PC-9 (cell line): ENCODE measurements at regions not wholly inside any gene's neighbourhood (a gene's known extent, or its start where the extent isn't known, plus 50 kb on each side); places are given as distances from the start of the nearest gene placed in this dataset.
"Not testable (repeated sequence)": the region's sequence is repeated elsewhere in the genome, so short reads cannot be mapped to it uniquely, and the experiment has no call there.

ENCODE experiments used
- BruUV-seq: library from RNA; stranded (reverse); fragments of 400-500 nt; replicated peaks from 2 replicates; lab custom pipeline; 2021; lab: Mats Ljungman, UMichigan
- CTCF ChIA-PET: fragments of 300-600 bp; sonication (Branson Sonifier 250); formaldehyde crosslinking; loops from one replicate; lab custom pipeline; 2022; ENCODE audit warnings: antibody characterized with exemption; lab: Charles Lee
- POLR2A ChIA-PET: fragments of 300-600 bp; sonication (Branson Sonifier 250); formaldehyde crosslinking; loops from one replicate; lab custom pipeline; 2022; ENCODE audit warnings: antibody characterized with exemption; ENCODE audit not compliant: unreplicated experiment; lab: Charles Lee
- DNase-seq, 2 experiments: peaks; one replicate each; pipeline versions ENCODE4 v3.0.0 to v3.0.0-alpha.2; 2015 to 2022; ENCODE audit warnings: mixed read lengths in 1 of 2
- H2AFZ ChIP-seq: fragments of 200-600 bp; sonication (generic); 2 replicates; pipeline ENCODE4 v1.8.1; 2017; ENCODE audit warnings: antibody characterized with exemption
- H3F3A ChIP-seq: fragments of 200-600 bp; sonication (generic); 2 replicates; pipeline ENCODE4 v1.8.1; 2017; ENCODE audit warnings: antibody characterized with exemption, mild to moderate bottlenecking, low read depth; ENCODE audit not compliant: insufficient read depth
- H3K27ac ChIP-seq: fragments of 200-600 bp; sonication (generic); 2 replicates; pipeline ENCODE4 v1.6.1; 2016; ENCODE audit warnings: mixed run types
- H3K27me3 ChIP-seq: fragments of 200-600 bp; sonication (generic); 2 replicates; pipeline ENCODE4 v1.6.1; 2016; ENCODE audit warnings: low read depth, mixed run types; ENCODE audit not compliant: insufficient read depth
- H3K36me3 ChIP-seq: fragments of 200-600 bp; sonication (generic); 2 replicates; pipeline ENCODE4 v1.6.1; 2016; ENCODE audit warnings: low read depth, mixed run types
- H3K4me1 ChIP-seq: fragments of 200-600 bp; sonication (generic); replicated peaks from 2 replicates; pipeline ENCODE4 v1.6.1; 2016; ENCODE audit warnings: mixed run types; ENCODE audit not compliant: insufficient read depth
- H3K4me2 ChIP-seq: fragments of 200-600 bp; sonication (generic); 2 replicates; pipeline ENCODE4 v1.6.1; 2017; ENCODE audit warnings: mixed run types
- H3K4me3 ChIP-seq: fragments of 200-600 bp; sonication (generic); 2 replicates; pipeline ENCODE4 v1.6.1; 2016; ENCODE audit warnings: mixed run types
- H3K79me2 ChIP-seq: fragments of 200-600 bp; sonication (generic); 2 replicates; pipeline ENCODE4 v1.6.1; 2017; ENCODE audit warnings: low read depth, mixed run types
- H3K9me2 ChIP-seq: fragments of 200-600 bp; sonication (generic); 2 replicates; pipeline ENCODE4 v1.8.1; 2017; ENCODE audit warnings: mild to moderate bottlenecking; ENCODE audit not compliant: insufficient read depth
- H3K9me3 ChIP-seq: fragments of 200-600 bp; sonication (generic); 2 replicates; pipeline ENCODE4 v1.8.1; 2016; ENCODE audit warnings: low read depth; ENCODE audit not compliant: insufficient read depth
- H4K20me1 ChIP-seq: fragments of 200-600 bp; sonication (generic); 2 replicates; pipeline ENCODE4 v1.8.1; 2017; ENCODE audit not compliant: insufficient read depth
- EZH2 ChIP-seq: fragments of 200-600 bp; sonication (generic); IDR thresholded peaks from 2 replicates; pipeline ENCODE4 v1.8.0; 2017; ENCODE audit warnings: antibody characterized with exemption, low read depth
- intact Hi-C: fragments of 100-400 bp; cut with micrococcal nuclease; formaldehyde crosslinking; loops from one replicate; pipeline ENCODE4 v1.10.0; 2022; ENCODE audit not compliant: unreplicated experiment
- TF ChIP-seq, protein P1 (sequence below): fragments of 200-600 bp; sonication (generic); conservative IDR thresholded peaks from 2 replicates; pipeline ENCODE4 v1.6.1; 2017; ENCODE audit warnings: mixed run types, antibody characterized with exemption, mild to moderate bottlenecking, moderate library complexity

DNA sequence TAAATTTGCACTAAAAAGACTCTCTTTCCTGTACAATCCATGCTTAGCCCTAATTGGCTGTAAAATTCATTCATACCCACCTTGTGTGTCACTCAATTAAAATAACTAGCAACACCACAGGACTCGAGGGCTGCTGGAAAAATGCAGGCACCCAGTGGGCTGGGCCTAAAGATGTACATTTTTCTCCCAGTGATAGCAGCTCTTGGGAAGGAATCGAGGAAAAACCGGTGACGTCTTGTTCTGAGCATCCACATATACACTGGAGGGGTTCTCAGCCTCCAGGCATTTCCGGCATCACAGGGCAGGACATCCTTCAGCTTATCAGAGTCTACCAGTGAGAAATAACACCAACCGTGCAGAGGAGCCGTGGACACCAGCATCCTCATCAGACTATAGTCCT, 85.8 kb upstream of the PITRM1 start:
- DNase-seq: no peak
- Histone ChIP-seq H3F3A (no peaks in the 10 kb centered on the region), H3K4me3 (no peak overlapping the region), H3K27ac (no peak overlapping the region), H3K79me2 (no peaks in the 10 kb centered on the region), H3K4me1 (no peaks in the 10 kb centered on the region), H3K4me2 (no peak overlapping the region), H2AFZ (no peak overlapping the region), H3K9me2 (no peaks in the 10 kb centered on the region), H3K9me3 (no peaks in the 10 kb centered on the region), H4K20me1 (no peaks in the 10 kb centered on the region), H3K27me3 (no peaks in the 10 kb centered on the region), H3K36me3 (no peaks in the 10 kb centered on the region)
- intact Hi-C loops: no loop called here
- ChIA-PET POLR2A (no interaction called here), CTCF (no interaction called here)
- BruUV-seq: no TSS peak
- TF ChIP-seq, protein P1, sequence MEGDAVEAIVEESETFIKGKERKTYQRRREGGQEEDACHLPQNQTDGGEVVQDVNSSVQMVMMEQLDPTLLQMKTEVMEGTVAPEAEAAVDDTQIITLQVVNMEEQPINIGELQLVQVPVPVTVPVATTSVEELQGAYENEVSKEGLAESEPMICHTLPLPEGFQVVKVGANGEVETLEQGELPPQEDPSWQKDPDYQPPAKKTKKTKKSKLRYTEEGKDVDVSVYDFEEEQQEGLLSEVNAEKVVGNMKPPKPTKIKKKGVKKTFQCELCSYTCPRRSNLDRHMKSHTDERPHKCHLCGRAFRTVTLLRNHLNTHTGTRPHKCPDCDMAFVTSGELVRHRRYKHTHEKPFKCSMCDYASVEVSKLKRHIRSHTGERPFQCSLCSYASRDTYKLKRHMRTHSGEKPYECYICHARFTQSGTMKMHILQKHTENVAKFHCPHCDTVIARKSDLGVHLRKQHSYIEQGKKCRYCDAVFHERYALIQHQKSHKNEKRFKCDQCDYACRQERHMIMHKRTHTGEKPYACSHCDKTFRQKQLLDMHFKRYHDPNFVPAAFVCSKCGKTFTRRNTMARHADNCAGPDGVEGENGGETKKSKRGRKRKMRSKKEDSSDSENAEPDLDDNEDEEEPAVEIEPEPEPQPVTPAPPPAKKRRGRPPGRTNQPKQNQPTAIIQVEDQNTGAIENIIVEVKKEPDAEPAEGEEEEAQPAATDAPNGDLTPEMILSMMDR: no peak
- no peak for TF ChIP-seq EZH2

DNA sequence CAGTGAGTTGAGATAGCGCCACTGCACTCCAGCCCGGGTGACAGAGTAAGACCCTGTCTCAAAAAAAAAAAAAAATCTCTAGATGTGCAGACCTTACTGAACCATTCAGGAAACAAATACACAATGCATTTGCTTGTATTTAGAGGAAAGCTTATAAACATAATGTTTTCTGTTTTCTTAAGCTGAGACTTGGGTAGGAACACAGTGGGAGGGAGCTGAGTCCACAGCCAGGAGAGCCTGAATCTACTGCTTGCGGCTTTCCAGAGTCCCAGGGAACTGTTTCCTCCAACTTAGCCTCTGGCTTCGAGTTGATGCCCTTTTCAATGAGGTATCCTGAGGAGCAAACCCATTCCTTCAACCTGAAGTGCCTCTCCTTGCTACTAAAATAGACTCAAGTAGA, 83.0 kb upstream of the PITRM1 start:
- Histone ChIP-seq H3K4me1 (no peaks in the 10 kb centered on the region), H3K9me2 (no peaks in the 10 kb centered on the region), H3K9me3 (no peaks in the 10 kb centered on the region), H3K79me2 (no peaks in the 10 kb centered on the region), H3K4me2 (no peak overlapping the region), H3K36me3 (no peaks in the 10 kb centered on the region), H3K4me3 (no peak overlapping the region), H3F3A (no peaks in the 10 kb centered on the region), H3K27ac (no peak overlapping the region), H2AFZ (no peak overlapping the region), H4K20me1 (no peaks in the 10 kb centered on the region), H3K27me3 (no peaks in the 10 kb centered on the region)
- DNase-seq: no peak
- BruUV-seq: no TSS peak
- POLR2A ChIA-PET: no interaction called here
- TF ChIP-seq EZH2: no peak
- TF ChIP-seq, protein P1: no peak
- intact Hi-C loops: no loop called here
- CTCF ChIA-PET: no interaction called here

DNA sequence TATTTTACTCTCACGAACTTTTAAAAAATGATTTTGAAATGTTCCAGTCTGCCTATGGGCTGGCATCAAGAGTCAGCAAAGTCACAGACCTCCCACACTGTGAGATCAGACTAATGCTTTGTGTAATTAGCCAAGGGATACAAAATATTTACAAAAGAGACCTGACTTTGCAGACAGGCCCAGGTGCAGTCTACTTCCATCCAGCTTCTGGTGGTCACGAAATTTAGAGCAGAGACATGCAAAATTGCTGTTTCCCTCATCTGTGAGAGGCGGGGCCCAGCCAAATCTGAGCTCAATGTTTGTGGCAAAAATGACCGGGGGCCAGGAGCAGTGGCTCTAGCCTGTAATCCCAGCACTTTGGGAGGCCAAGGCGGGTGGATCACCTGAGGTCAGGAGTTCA, 82.5 kb upstream of the PITRM1 start:
- Histone ChIP-seq H3K27me3 (no peaks in the 10 kb centered on the region), H3K4me2 (no peak overlapping the region), H4K20me1 (no peaks in the 10 kb centered on the region), H3K79me2 (no peaks in the 10 kb centered on the region), H3F3A (no peaks in the 10 kb centered on the region), H2AFZ (no peak overlapping the region), H3K27ac (no peak overlapping the region), H3K4me1 (peaks cover 1% of the 10 kb centered on the region; the same call in 1 of the 2 replicates), H3K36me3 (no peaks in the 10 kb centered on the region), H3K4me3 (no peak overlapping the region), H3K9me2 (no peaks in the 10 kb centered on the region), H3K9me3 (no peaks in the 10 kb centered on the region)
- CTCF ChIA-PET: no interaction called here
- intact Hi-C loops: no loop called here
- TF ChIP-seq, protein P1: no peak
- no peak for TF ChIP-seq EZH2
- POLR2A ChIA-PET: no interaction called here
- BruUV-seq: no TSS peak
- no peak for DNase-seq

DNA sequence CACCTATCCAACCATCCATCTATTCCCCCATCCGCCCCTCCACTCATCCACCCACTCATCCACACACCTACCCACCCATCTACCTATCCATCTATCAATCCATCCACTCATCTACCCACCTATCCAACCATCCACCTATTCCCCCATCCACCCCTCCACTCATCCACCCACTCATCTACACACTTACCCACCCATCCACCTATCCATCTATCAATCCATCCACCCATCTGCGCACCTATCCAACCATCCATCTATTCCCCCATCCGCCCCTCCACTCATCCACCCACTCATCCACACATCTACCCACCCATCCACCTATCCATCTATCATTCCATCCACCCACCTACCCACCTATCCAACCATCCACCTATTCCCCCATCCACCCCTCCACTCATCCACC, 81.4 kb upstream of the PITRM1 start:
- H3K27ac ChIP-seq, H3F3A ChIP-seq, H3K4me2 ChIP-seq, intact Hi-C loops, H3K27me3 ChIP-seq, H3K79me2 ChIP-seq, POLR2A ChIA-PET, H3K36me3 ChIP-seq, CTCF ChIA-PET, H2AFZ ChIP-seq, H4K20me1 ChIP-seq, BruUV-seq, DNase-seq, H3K4me3 ChIP-seq, H3K9me3 ChIP-seq, H3K9me2 ChIP-seq: not testable (repeated sequence)
- H3K4me1 ChIP-seq: peaks cover 12% of the 10 kb centered on the region
